ENCODE measurements at regions not wholly inside any gene's neighbourhood (a gene's known extent, or its start where the extent isn't known, plus 50 kb on each side); places are given as distances from the start of the nearest gene placed in this dataset.

- whole genome bisulfite sequencing, 2 donors (ENCODE audit: low coverage in 1 of 2): 65 to 80% methylated on average over 2 to 3 of the region's 3 CpGs
Observed at GRCh38 chrX:113726009-113726408, 857.9 kb upstream of the HTR2C start.

GRCh38 chrX:113699939-113700338, 859.3 kb upstream of the AMOT start:
- Histone ChIP-seq H3K27ac (no peak overlapping the region), H3K36me3 (no peaks in the 10 kb centered on the region), H3K27me3 (no peaks in the 10 kb centered on the region), H3K4me1 (no peaks in the 10 kb centered on the region), H3K9me3 (no peaks in the 10 kb centered on the region), H3K4me3 (no peak overlapping the region)
- intact Hi-C loops (cut with DNase I; ENCODE audit: low total_unique reads) (loop anchor here (5.0 kb wide), 1 partner anchor 1477 kb away; no protein-coding TSS in a partner anchor), in situ Hi-C loops (cut with MboI; ENCODE audit: low pct_ligation_motif_present in 1 of 4, low pct_unique_long_range_greater_than_20kb in 1 of 4, low sequenced_read_pairs in 3 of 4) (no loop called here)
- TF ChIP-seq EP300 (IDR thresholded peaks at IDR 0.05; ENCODE audit: low read depth) (no peak), POLR2A (IDR thresholded peaks at IDR 0.05) (no peak), POLR2AphosphoS5 (IDR thresholded peaks at IDR 0.05) (no peak), CTCF (IDR thresholded peaks at IDR 0.05) (no peak)
- 97% methylated on average over 3 of the region's 3 CpGs; no CpG with 5 or more reads in 1 of the 2 donors for WGBS, 2 donors (ENCODE audit: low coverage in 1 of 2)
- no peak for DNase-seq

More at GRCh38 chrX:113726009-113726408, 857.9 kb upstream of the HTR2C start:
- TF ChIP-seq POLR2AphosphoS5 (IDR thresholded peaks at IDR 0.05) (no peak), EP300 (IDR thresholded peaks at IDR 0.05; ENCODE audit: low read depth) (no peak), POLR2A (IDR thresholded peaks at IDR 0.05) (no peak)
- no peaks in the 10 kb centered on the region for H3K36me3 ChIP-seq
- H3K4me1 ChIP-seq: no peaks in the 10 kb centered on the region
- in situ Hi-C loops (cut with MboI; ENCODE audit: low pct_ligation_motif_present in 1 of 4, low pct_unique_long_range_greater_than_20kb in 1 of 4, low sequenced_read_pairs in 3 of 4): no loop called here
- H3K27me3 ChIP-seq: no peaks in the 10 kb centered on the region
- H3K4me3 ChIP-seq: no peak overlapping the region
- no peak overlapping the region for H3K27ac ChIP-seq
- no peak for DNase-seq
- H3K9me3 ChIP-seq: no peaks in the 10 kb centered on the region
- intact Hi-C loops (cut with DNase I; ENCODE audit: low total_unique reads): no loop called here

GRCh38 chrX:113675278-113675677, 834.6 kb upstream of the AMOT start:
- TF ChIP-seq POLR2AphosphoS5 (IDR thresholded peaks at IDR 0.05) (no peak), CTCF (IDR thresholded peaks at IDR 0.05) (no peak), EP300 (IDR thresholded peaks at IDR 0.05; ENCODE audit: low read depth) (no peak), POLR2A (IDR thresholded peaks at IDR 0.05) (no peak)

GRCh38 chrX:113651306-113651705, 810.7 kb upstream of the AMOT start:
- no peak overlapping the region for H3K4me3 ChIP-seq
- H3K27ac ChIP-seq: no peak overlapping the region
- intact Hi-C loops (cut with DNase I; ENCODE audit: low total_unique reads): no loop called here
- no peaks in the 10 kb centered on the region for H3K9me3 ChIP-seq
- WGBS, 2 donors (ENCODE audit: low coverage in 1 of 2): 73 to 83% methylated on average over 1 to 2 of the region's 2 CpGs
- in situ Hi-C loops (cut with MboI; ENCODE audit: low pct_ligation_motif_present in 1 of 4, low pct_unique_long_range_greater_than_20kb in 1 of 4, low sequenced_read_pairs in 3 of 4): no loop called here
- no peak for DNase-seq
- TF ChIP-seq POLR2AphosphoS5 (IDR thresholded peaks at IDR 0.05): no peak
- TF ChIP-seq POLR2A (IDR thresholded peaks at IDR 0.05): no peak
- TF ChIP-seq CTCF (IDR thresholded peaks at IDR 0.05): no peak
- TF ChIP-seq EP300 (IDR thresholded peaks at IDR 0.05; ENCODE audit: low read depth): no peak
- H3K36me3 ChIP-seq: no peaks in the 10 kb centered on the region
- H3K4me1 ChIP-seq: no peaks in the 10 kb centered on the region
- no peaks in the 10 kb centered on the region for H3K27me3 ChIP-seq

More at GRCh38 chrX:113675278-113675677, 834.6 kb upstream of the AMOT start:
- H3K27me3 ChIP-seq: no peaks in the 10 kb centered on the region
- WGBS, 2 donors (ENCODE audit: low coverage in 1 of 2): 74 to 80% methylated on average over 1 of the region's 1 CpG
- H3K27ac ChIP-seq: no peak overlapping the region
- intact Hi-C loops (cut with DNase I; ENCODE audit: low total_unique reads) (no loop called here), in situ Hi-C loops (cut with MboI; ENCODE audit: low pct_ligation_motif_present in 1 of 4, low pct_unique_long_range_greater_than_20kb in 1 of 4, low sequenced_read_pairs in 3 of 4) (no loop called here)
- no peak for DNase-seq
- no peak overlapping the region for H3K4me3 ChIP-seq
- H3K4me1 ChIP-seq: no peaks in the 10 kb centered on the region
- no peaks in the 10 kb centered on the region for H3K36me3 ChIP-seq
- no peaks in the 10 kb centered on the region for H3K9me3 ChIP-seq

- intact Hi-C loops (cut with DNase I; ENCODE audit: low total_unique reads): no loop called here
- no peaks in the 10 kb centered on the region for H3K36me3 ChIP-seq
- no peaks in the 10 kb centered on the region for H3K4me1 ChIP-seq
- H3K27ac ChIP-seq: no peak overlapping the region
- H3K9me3 ChIP-seq: no peaks in the 10 kb centered on the region
- H3K27me3 ChIP-seq: no peaks in the 10 kb centered on the region
- WGBS, 2 donors (ENCODE audit: low coverage in 1 of 2): 62 to 69% methylated on average over 2 to 3 of the region's 3 CpGs
- DNase-seq: no peak
- in situ Hi-C loops (cut with MboI; ENCODE audit: low pct_ligation_motif_present in 1 of 4, low pct_unique_long_range_greater_than_20kb in 1 of 4, low sequenced_read_pairs in 3 of 4): no loop called here
- no peak overlapping the region for H3K4me3 ChIP-seq
- TF ChIP-seq CTCF (IDR thresholded peaks at IDR 0.05) (no peak), POLR2A (IDR thresholded peaks at IDR 0.05) (no peak), EP300 (IDR thresholded peaks at IDR 0.05; ENCODE audit: low read depth) (no peak), POLR2AphosphoS5 (IDR thresholded peaks at IDR 0.05) (no peak)
Observed at GRCh38 chrX:113644426-113644825, 803.8 kb upstream of the AMOT start.
